WI38 (cell line): ENCODE measurements at regions not wholly inside any gene's neighbourhood (a gene's known extent, or its start where the extent isn't known, plus 50 kb on each side); places are given as distances from the start of the nearest gene placed in this dataset.

Source experiments
- H3K4me3 ChIP-seq: 2 replicates; pipeline ENCODE4 v1.5.1; 2011; ENCODE audit warnings: low read depth, mild to moderate bottlenecking, control low read depth, low read length
- TF ChIP-seq, protein P1 (sequence below): IDR thresholded peaks from 2 replicates; pipeline ENCODE4 v1.5.1; 2012; ENCODE audit warnings: low read depth, mild to moderate bottlenecking, control low read depth, low read length

DNA sequence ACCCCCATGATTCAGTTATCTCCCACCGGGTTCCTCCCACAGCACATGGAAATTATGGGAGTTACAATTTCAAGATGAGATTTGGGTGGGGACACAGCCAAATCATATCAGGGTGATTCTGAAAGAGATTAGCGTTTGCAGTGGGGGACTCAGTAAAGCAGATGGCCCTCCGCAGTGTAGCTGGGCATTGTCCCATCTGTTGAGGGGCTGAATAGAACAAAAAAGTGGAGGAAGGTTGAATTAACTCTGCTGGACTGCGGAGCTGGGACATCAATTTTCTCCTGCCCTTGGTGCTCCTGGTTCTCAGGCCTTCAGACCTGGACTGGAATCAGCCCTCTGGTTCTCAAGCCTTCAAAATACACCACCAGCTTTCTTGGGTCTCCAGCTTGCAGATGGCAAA is 55.2 kb upstream of the CACNA1A start:
- H3K4me3 ChIP-seq = no peak overlapping the region
- TF ChIP-seq, protein P1, sequence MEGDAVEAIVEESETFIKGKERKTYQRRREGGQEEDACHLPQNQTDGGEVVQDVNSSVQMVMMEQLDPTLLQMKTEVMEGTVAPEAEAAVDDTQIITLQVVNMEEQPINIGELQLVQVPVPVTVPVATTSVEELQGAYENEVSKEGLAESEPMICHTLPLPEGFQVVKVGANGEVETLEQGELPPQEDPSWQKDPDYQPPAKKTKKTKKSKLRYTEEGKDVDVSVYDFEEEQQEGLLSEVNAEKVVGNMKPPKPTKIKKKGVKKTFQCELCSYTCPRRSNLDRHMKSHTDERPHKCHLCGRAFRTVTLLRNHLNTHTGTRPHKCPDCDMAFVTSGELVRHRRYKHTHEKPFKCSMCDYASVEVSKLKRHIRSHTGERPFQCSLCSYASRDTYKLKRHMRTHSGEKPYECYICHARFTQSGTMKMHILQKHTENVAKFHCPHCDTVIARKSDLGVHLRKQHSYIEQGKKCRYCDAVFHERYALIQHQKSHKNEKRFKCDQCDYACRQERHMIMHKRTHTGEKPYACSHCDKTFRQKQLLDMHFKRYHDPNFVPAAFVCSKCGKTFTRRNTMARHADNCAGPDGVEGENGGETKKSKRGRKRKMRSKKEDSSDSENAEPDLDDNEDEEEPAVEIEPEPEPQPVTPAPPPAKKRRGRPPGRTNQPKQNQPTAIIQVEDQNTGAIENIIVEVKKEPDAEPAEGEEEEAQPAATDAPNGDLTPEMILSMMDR = no peak

DNA sequence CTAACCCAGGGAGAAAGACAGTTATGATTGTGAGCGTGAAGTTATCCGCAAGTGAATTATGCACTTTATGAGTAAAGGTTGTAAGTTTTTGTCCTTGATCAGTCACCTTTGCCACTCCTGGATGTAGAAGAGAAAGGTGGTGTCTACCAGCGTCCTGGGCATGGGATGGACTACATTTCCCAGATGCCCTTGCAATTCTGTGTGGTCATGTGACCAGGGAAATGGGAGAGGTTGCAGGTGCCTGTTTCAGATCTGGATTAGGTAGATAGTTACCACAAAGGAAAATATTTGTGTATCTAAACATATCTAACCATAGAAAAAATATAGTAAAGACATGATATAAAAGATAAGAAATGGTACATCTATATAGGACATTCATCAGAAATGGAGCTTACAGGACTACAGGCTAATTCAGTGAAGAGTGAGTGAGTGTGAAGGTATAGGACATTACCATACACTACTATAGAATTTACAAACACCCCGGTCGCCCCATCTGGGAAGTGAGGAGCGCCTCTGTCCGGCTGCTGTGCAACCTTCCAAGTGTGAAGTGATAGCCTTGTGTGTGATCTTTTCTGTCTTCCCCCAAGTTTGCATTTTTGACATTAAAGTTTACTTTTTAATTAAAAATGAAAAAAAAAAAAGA is 51.6 kb upstream of the CACNA1A start:
- TF ChIP-seq, protein P1 = no peak
- H3K4me3 ChIP-seq = no peak overlapping the region

DNA sequence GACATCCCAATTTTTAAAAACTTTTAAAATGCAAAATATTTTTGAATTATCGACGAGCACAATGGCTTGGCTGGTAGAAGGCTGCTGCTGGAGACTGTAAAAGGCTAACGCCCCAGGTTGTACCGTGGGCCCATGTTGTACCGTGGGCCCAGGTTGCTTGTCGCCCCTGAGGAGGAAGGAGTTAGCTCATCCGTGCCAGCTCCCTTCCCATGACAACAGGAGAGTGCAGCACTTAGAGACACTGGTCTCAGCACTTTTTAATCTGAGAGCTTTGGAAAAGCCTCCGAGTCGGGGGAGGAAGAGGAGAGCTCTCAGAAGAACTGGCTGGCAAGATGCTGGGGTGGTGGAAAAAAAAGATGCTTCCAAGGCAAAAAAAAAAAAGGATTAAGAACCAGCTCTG is 50.3 kb upstream of the CACNA1A start:
- H3K4me3 ChIP-seq = no peak overlapping the region
- TF ChIP-seq, protein P1 = no peak
